ENCODE measurements at regions not wholly inside any gene's neighbourhood (a gene's known extent, or its start where the extent isn't known, plus 50 kb on each side); places are given as distances from the start of the nearest gene placed in this dataset.

GRCh38 chrX:135644624-135645023 is 68.8 kb upstream of the CT45A1 start:
- H3K9ac ChIP-seq (ENCODE audit: insufficient read depth in 1 of 2, low read length in 2 of 2) = no peak overlapping the region
- no peak overlapping the region for H3K27ac ChIP-seq (ENCODE audit: low read depth in 1 of 2, low read length in 1 of 2)
- H3K4me3 ChIP-seq = no peak overlapping the region
- ATAC-seq (ENCODE audit: insufficient read depth, low FRiP score) = no peak
- H3K4me1 ChIP-seq (ENCODE audit: control insufficient read depth in 5 of 5, insufficient read depth in 5 of 5, low read length in 5 of 5) = no peaks in the 10 kb centered on the region
- DNase-seq = no peak
- H3K27me3 ChIP-seq (ENCODE audit: control insufficient read depth in 3 of 3, insufficient read depth in 3 of 3, low read length in 2 of 3) = peaks cover 0 to 4% (median 0%) of the 10 kb centered on the region in 3 donors
- no peaks in the 10 kb centered on the region for H3K36me3 ChIP-seq (ENCODE audit: control insufficient read depth in 4 of 4, insufficient read depth in 4 of 4, low read length in 4 of 4)
- TF ChIP-seq CTCF (IDR thresholded peaks at IDR 0.05; ENCODE audit: control extremely low read depth, extremely low read depth) = no peak
- 51 to 84% methylated on average over 2 of the region's 2 CpGs for WGBS, 2 donors
- peaks cover 0 to 4% (median 0%) of the 10 kb centered on the region in 4 donors for H3K9me3 ChIP-seq (ENCODE audit: control insufficient read depth in 4 of 4, insufficient read depth in 3 of 4, low read length in 3 of 4)

- ATAC-seq (ENCODE audit: insufficient read depth, low FRiP score) (no peak), DNase-seq (no peak)
- no peaks in the 10 kb centered on the region for H3K4me1 ChIP-seq (ENCODE audit: control insufficient read depth in 5 of 5, insufficient read depth in 5 of 5, low read length in 5 of 5)
- H3K27me3 ChIP-seq (ENCODE audit: control insufficient read depth in 3 of 3, insufficient read depth in 3 of 3, low read length in 2 of 3) = peaks cover 0 to 4% (median 0%) of the 10 kb centered on the region in 3 donors
- 55 to 79% methylated on average over 4 of the region's 4 CpGs for whole genome bisulfite sequencing, 2 donors
- H3K4me3 ChIP-seq = no peak overlapping the region
- no peak overlapping the region for H3K9ac ChIP-seq (ENCODE audit: insufficient read depth in 1 of 2, low read length in 2 of 2)
- no peak for TF ChIP-seq CTCF (IDR thresholded peaks at IDR 0.05; ENCODE audit: control extremely low read depth, extremely low read depth)
- no peak overlapping the region for H3K27ac ChIP-seq (ENCODE audit: low read depth in 1 of 2, low read length in 1 of 2)
- H3K36me3 ChIP-seq (ENCODE audit: control insufficient read depth in 4 of 4, insufficient read depth in 4 of 4, low read length in 4 of 4) = no peaks in the 10 kb centered on the region
- peaks cover 0 to 2% (median 0%) of the 10 kb centered on the region in 4 donors for H3K9me3 ChIP-seq (ENCODE audit: control insufficient read depth in 4 of 4, insufficient read depth in 3 of 4, low read length in 3 of 4)
Measured at GRCh38 chrX:135649029-135649428, 64.4 kb upstream of the CT45A1 start.

GRCh38 chrX:135649561-135649960 is 63.9 kb upstream of the CT45A1 start:
- 41 to 54% methylated on average over 4 of the region's 4 CpGs for WGBS, 2 donors
- no peak overlapping the region for H3K27ac ChIP-seq (ENCODE audit: low read depth in 1 of 2, low read length in 1 of 2)
- no peak for DNase-seq
- no peak for TF ChIP-seq CTCF (IDR thresholded peaks at IDR 0.05; ENCODE audit: control extremely low read depth, extremely low read depth)
- peaks cover 0 to under 1% (median 0%) of the 10 kb centered on the region in 4 donors for H3K9me3 ChIP-seq (ENCODE audit: control insufficient read depth in 4 of 4, insufficient read depth in 3 of 4, low read length in 3 of 4)
- no peak for ATAC-seq (ENCODE audit: insufficient read depth, low FRiP score)
- no peak overlapping the region for H3K9ac ChIP-seq (ENCODE audit: insufficient read depth in 1 of 2, low read length in 2 of 2)
- no peaks in the 10 kb centered on the region for H3K4me1 ChIP-seq (ENCODE audit: control insufficient read depth in 5 of 5, insufficient read depth in 5 of 5, low read length in 5 of 5)
- H3K4me3 ChIP-seq = no peak overlapping the region
- no peaks in the 10 kb centered on the region for H3K36me3 ChIP-seq (ENCODE audit: control insufficient read depth in 4 of 4, insufficient read depth in 4 of 4, low read length in 4 of 4)
- H3K27me3 ChIP-seq (ENCODE audit: control insufficient read depth in 3 of 3, insufficient read depth in 3 of 3, low read length in 2 of 3) = peaks cover 0 to 4% (median 1%) of the 10 kb centered on the region in 3 donors

- TF ChIP-seq CTCF (IDR thresholded peaks at IDR 0.05; ENCODE audit: control extremely low read depth, extremely low read depth) = no peak
- 64 to 79% methylated on average over 6 of the region's 6 CpGs for WGBS, 2 donors
- no peaks in the 10 kb centered on the region for H3K4me1 ChIP-seq (ENCODE audit: control insufficient read depth in 5 of 5, insufficient read depth in 5 of 5, low read length in 5 of 5)
- H3K27ac ChIP-seq (ENCODE audit: low read depth in 1 of 2, low read length in 1 of 2) = no peak overlapping the region
- H3K9me3 ChIP-seq (ENCODE audit: control insufficient read depth in 4 of 4, insufficient read depth in 3 of 4, low read length in 3 of 4) = no peaks in the 10 kb centered on the region
- H3K36me3 ChIP-seq (ENCODE audit: control insufficient read depth in 4 of 4, insufficient read depth in 4 of 4, low read length in 4 of 4) = no peaks in the 10 kb centered on the region
- no peak overlapping the region for H3K9ac ChIP-seq (ENCODE audit: insufficient read depth in 1 of 2, low read length in 2 of 2)
- DNase-seq (no peak), ATAC-seq (ENCODE audit: insufficient read depth, low FRiP score) (no peak)
- H3K4me3 ChIP-seq = no peak overlapping the region
- H3K27me3 ChIP-seq (ENCODE audit: control insufficient read depth in 3 of 3, insufficient read depth in 3 of 3, low read length in 2 of 3) = peaks cover 0 to 4% (median 3%) of the 10 kb centered on the region in 3 donors
Measured at GRCh38 chrX:135651647-135652295, 61.7 kb upstream of the CT45A1 start.

All from lung (tissue), 11 donors.